Neutrophil (primary cell): ENCODE measurements at regions not wholly inside any gene's neighbourhood (a gene's known extent, or its start where the extent isn't known, plus 50 kb on each side); places are given as distances from the start of the nearest gene placed in this dataset.

ENCODE experiments used
- H3K27ac ChIP-seq: fragments of 200-600 bp; sonication (generic); 2 replicates; pipeline ENCODE4 v1.5.1; 2016; ENCODE audit warnings: mild to moderate bottlenecking, moderate library complexity
- H3K27me3 ChIP-seq: fragments of 200-600 bp; sonication (generic); 2 replicates; pipeline ENCODE4 v1.6.0; 2016; ENCODE audit warnings: mild to moderate bottlenecking
- H3K36me3 ChIP-seq: fragments of 200-600 bp; sonication (generic); 2 replicates; pipeline ENCODE4 v1.5.1; 2017
- H3K4me1 ChIP-seq, 2 experiments: fragments of 200-600 bp in 1 of 2; sonication (generic) in 1 of 2; 1 replicate in 1 of 2; 2 replicates in 1 of 2; pipeline versions ENCODE4 v1.5.1 to v1.6.1; 2013 to 2016; ENCODE audit warnings: low read depth in 1 of 2, low read length in 1 of 2, mild to moderate bottlenecking in 1 of 2, moderate library complexity in 1 of 2; ENCODE audit not compliant: control insufficient read depth in 1 of 2, insufficient read depth in 1 of 2
- H3K4me3 ChIP-seq, 2 experiments: fragments of 200-600 bp in 1 of 2; sonication (generic) in 1 of 2; 1 replicate in 1 of 2; 2 replicates in 1 of 2; pipeline ENCODE4 v1.5.1; 2013 to 2016; ENCODE audit warnings: low read depth in 1 of 2, low read length in 1 of 2, mild to moderate bottlenecking in 1 of 2, moderate library complexity in 1 of 2
- H3K9me3 ChIP-seq: fragments of 200-600 bp; sonication (generic); 2 replicates; pipeline ENCODE4 v1.5.1; 2016
- TF ChIP-seq, protein P1 (sequence below): fragments of 200-600 bp; sonication (generic); IDR thresholded peaks from 2 replicates; pipeline ENCODE4 v1.5.1; 2016; ENCODE audit warnings: antibody characterized with exemption

DNA sequence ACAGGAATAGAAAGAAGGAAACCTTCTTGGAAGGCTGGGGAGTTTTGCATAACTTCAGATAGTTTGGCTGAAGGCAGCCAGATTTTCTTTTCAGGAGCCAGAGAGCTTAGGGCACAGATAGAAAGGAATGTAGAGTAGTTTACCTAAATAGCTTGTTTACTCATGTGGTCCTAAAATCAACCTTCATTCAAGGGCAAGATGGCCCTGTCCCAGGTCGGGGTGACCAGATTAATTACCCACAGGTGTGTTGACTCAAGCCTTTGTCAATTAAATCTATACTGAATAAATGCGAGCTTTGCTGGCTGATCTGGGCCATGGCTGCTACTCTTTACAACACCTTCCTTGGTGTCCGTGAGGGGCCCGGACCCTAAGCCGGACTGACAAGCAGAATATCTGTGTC is 792.0 kb upstream of the MAN1A1 start:
- TF ChIP-seq, protein P1, sequence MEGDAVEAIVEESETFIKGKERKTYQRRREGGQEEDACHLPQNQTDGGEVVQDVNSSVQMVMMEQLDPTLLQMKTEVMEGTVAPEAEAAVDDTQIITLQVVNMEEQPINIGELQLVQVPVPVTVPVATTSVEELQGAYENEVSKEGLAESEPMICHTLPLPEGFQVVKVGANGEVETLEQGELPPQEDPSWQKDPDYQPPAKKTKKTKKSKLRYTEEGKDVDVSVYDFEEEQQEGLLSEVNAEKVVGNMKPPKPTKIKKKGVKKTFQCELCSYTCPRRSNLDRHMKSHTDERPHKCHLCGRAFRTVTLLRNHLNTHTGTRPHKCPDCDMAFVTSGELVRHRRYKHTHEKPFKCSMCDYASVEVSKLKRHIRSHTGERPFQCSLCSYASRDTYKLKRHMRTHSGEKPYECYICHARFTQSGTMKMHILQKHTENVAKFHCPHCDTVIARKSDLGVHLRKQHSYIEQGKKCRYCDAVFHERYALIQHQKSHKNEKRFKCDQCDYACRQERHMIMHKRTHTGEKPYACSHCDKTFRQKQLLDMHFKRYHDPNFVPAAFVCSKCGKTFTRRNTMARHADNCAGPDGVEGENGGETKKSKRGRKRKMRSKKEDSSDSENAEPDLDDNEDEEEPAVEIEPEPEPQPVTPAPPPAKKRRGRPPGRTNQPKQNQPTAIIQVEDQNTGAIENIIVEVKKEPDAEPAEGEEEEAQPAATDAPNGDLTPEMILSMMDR, result no peak
- H3K27me3 ChIP-seq, result no peaks in the 10 kb centered on the region
- no peaks in the 10 kb centered on the region for H3K4me1 ChIP-seq
- no peak overlapping the region for H3K4me3 ChIP-seq
- H3K36me3 ChIP-seq, result no peaks in the 10 kb centered on the region
- H3K9me3 ChIP-seq, result no peaks in the 10 kb centered on the region
- no peak overlapping the region for H3K27ac ChIP-seq

DNA sequence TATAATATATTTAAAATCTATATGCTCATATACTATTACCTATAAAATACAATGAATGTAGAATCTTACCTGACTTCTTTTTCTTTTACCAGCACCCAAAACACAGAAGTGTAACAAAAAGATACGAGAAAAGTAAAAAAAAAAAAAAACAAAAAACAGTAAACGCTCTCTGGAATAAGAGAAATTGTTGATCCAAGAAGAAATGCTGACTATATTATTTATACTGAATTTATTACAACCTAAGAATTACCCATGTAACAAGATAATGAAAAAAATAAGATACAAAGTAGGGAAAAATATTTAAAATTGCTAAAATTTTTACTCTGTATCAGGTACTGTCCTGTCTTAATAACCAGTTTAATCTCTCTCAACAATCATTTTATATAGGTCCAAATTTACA is 787.9 kb upstream of the MAN1A1 start:
- TF ChIP-seq, protein P1, result no peak
- Histone ChIP-seq H3K9me3 (no peaks in the 10 kb centered on the region), H3K27me3 (no peaks in the 10 kb centered on the region), H3K36me3 (no peaks in the 10 kb centered on the region), H3K4me1 (no peaks in the 10 kb centered on the region), H3K4me3 (no peak overlapping the region), H3K27ac (no peak overlapping the region)

DNA sequence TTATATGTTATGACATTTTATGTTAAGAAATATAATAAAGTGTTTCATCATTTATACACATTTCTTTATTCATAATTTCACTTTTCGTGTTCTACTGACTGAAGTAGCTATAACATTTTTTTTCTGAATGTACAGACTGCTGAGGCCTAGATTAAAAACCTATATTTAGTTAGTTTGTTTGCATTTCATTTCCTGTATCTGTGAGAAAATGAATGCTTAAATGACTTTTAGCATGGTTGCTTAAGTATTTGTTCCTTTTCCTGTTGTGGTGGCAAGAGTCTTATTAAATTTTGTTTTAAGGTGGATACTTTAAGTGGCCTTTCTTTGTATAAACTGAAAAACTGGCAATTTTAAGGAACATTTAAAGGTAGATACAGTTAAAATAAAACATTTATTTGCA is 779.7 kb upstream of the MAN1A1 start:
- TF ChIP-seq, protein P1, result no peak
- H3K27me3 ChIP-seq, result no peaks in the 10 kb centered on the region
- no peaks in the 10 kb centered on the region for H3K4me1 ChIP-seq
- no peaks in the 10 kb centered on the region for H3K36me3 ChIP-seq
- no peaks in the 10 kb centered on the region for H3K9me3 ChIP-seq
- no peak overlapping the region for H3K4me3 ChIP-seq
- H3K27ac ChIP-seq, result no peak overlapping the region

DNA sequence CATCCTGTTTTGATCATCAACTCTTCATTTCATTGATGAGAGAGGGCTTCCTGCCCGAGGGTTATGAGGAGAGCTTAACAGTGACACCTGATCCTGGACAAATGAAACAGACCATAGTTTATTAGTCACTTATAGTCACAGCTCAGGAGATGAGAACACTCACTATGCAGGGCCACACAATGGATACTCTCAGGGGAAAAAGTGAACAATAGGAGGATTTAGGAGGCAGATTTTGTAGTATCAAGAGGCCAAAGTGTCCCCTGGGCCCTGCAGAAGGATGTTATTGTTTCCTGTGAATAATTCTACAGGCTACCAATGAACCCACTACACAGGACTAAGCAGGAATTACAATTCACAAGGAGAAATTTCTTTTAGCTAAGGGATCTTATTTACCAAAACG is 772.8 kb upstream of the MAN1A1 start:
- Histone ChIP-seq H3K4me3 (no peak overlapping the region), H3K27me3 (no peaks in the 10 kb centered on the region), H3K4me1 (no peaks in the 10 kb centered on the region), H3K36me3 (no peaks in the 10 kb centered on the region), H3K27ac (no peak overlapping the region), H3K9me3 (no peaks in the 10 kb centered on the region)
- TF ChIP-seq, protein P1, result no peak

DNA sequence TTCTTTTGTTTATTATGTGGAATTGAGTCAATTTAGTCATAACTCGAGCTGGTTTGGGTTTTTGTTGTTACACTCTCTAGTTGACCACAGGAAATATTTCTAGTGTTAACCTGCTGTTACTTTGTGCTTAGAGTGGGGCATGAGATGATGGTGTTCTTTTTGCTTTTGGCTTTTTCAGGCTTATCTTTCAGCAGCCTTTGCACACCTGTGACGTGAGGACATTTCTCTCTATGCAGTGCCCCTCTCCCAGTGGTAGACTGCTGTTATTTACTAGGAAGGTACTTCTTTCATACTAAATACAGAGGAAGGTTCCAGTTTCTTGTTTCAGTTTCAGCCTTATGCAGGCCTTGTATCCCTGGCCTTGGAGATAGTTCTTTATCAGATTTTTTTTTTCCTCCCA is 766.8 kb upstream of the MAN1A1 start:
- Histone ChIP-seq H3K36me3 (no peaks in the 10 kb centered on the region), H3K4me1 (no peaks in the 10 kb centered on the region), H3K27me3 (no peaks in the 10 kb centered on the region), H3K27ac (no peak overlapping the region), H3K4me3 (no peak overlapping the region), H3K9me3 (no peaks in the 10 kb centered on the region)
- TF ChIP-seq, protein P1, result no peak

DNA sequence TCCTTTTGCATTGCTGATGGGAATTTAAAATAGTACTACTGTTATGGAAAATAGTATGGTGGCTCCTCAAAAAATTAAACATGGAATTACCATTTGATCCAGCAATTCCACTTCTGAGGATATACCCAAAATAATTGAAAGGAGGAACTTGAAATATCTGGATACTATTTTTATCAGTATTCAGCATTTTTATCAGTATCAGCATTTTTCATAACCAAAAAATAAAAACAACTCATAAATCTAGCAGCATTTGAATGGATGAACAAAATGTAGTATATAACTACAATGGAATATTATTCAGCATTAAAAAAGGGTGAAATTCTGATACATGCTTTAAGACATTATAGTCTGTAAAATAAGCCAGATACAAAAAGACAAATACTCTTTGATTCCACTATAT is 763.4 kb upstream of the MAN1A1 start:
- no peaks in the 10 kb centered on the region for H3K27me3 ChIP-seq
- TF ChIP-seq, protein P1, result no peak
- H3K27ac ChIP-seq, result no peak overlapping the region
- H3K9me3 ChIP-seq, result no peaks in the 10 kb centered on the region
- H3K4me3 ChIP-seq, result no peak overlapping the region
- no peaks in the 10 kb centered on the region for H3K36me3 ChIP-seq
- H3K4me1 ChIP-seq, result no peaks in the 10 kb centered on the region
